Transverse colon (tissue), 4 donors: ENCODE measurements at regions not wholly inside any gene's neighbourhood (a gene's known extent, or its start where the extent isn't known, plus 50 kb on each side); places are given as distances from the start of the nearest gene placed in this dataset.
"Not testable (repeated sequence)": the region's sequence is repeated elsewhere in the genome, so short reads cannot be mapped to it uniquely, and the experiment has no call there.

Experiments used
- DNase-seq: peaks from one replicate; pipeline ENCODE4 v3.0.0-alpha.2; 2019
- H3K27ac ChIP-seq, 4 donors: fragments of 200-600 bp; sonication (generic); 2 replicates each; pipeline ENCODE4 v1.5.1; 2016 to 2018; ENCODE audit warnings: inconsistent platforms in 4 of 4
- H3K27me3 ChIP-seq: fragments of 200-600 bp; sonication (generic); 2 replicates; pipeline ENCODE4 v1.5.1; 2017; ENCODE audit warnings: inconsistent platforms
- H3K36me3 ChIP-seq, 4 donors: fragments of 200-600 bp; sonication (generic); 2 replicates each; pipeline ENCODE4 v1.5.1; 2017 to 2019; ENCODE audit warnings: inconsistent platforms in 4 of 4
- H3K4me1 ChIP-seq, 4 donors: fragments of 200-600 bp; sonication (generic); 2 replicates each; pipeline ENCODE4 v1.5.1; 2017 to 2020; ENCODE audit warnings: inconsistent platforms in 4 of 4
- H3K4me3 ChIP-seq, 4 donors: fragments of 200-600 bp; sonication (generic); 1 replicate in 1 of 4; 2 replicates in 3 of 4; pipeline versions ENCODE4 v1.5.1 to v1.6.1; 2017 to 2019; ENCODE audit warnings: inconsistent platforms in 4 of 4
- H3K9me3 ChIP-seq, 2 donors: fragments of 200-600 bp; sonication (generic); 2 replicates each; pipeline ENCODE4 v1.5.1; 2017 to 2019; ENCODE audit warnings: inconsistent platforms in 2 of 2
- EP300 ChIP-seq: sonication (generic); formaldehyde crosslinking; IDR thresholded peaks from one replicate; pipeline ENCODE4 v1.6.1; 2017; ENCODE audit warnings: antibody characterized with exemption, low read depth
- POLR2A ChIP-seq: fragments of 450-650 bp; IDR thresholded peaks from one replicate; pipeline ENCODE4 v1.6.1; 2016; ENCODE audit warnings: antibody characterized with exemption, mild to moderate bottlenecking, moderate library complexity
- POLR2AphosphoS5 ChIP-seq, 3 donors: sonication (generic); formaldehyde crosslinking; IDR thresholded peaks; one replicate each; pipeline ENCODE4 v1.6.1; 2016; ENCODE audit warnings: antibody characterized with exemption in 3 of 3
- WGBS, 2 donors: methylation state at CpG; one replicate each; pipeline ENCODE4 v1.1.5; 2018; ENCODE audit warnings: low coverage in 1 of 2; 5-methylcytosine and 5-hydroxymethylcytosine counted together
- in situ Hi-C, 4 donors: fragments of 200-750 bp; cut with MboI; loops; one replicate each; pipeline versions ENCODE4 v1.15.0 to v1.15.1; 2017; ENCODE audit warnings: low sequenced_read_pairs in 3 of 4, low pct_ligation_motif_present in 1 of 4, low pct_unique_long_range_greater_than_20kb in 1 of 4
- intact Hi-C: fragments of 100-400 bp; cut with DNase I; formaldehyde crosslinking; loops from one replicate; pipeline ENCODE4 v1.15.1; 2023; ENCODE audit warnings: low total_unique reads
- TF ChIP-seq, protein P1 (sequence below), 5 experiments: fragments of 200-600 bp in 3 of 5; fragments of 450-650 bp in 2 of 5; sonication (generic) in 3 of 5; IDR thresholded peaks; 1 replicate in 2 of 5; 2 replicates in 3 of 5; pipeline ENCODE4 v1.5.1; 2016 to 2017; ENCODE audit warnings: antibody characterized with exemption in 5 of 5, inconsistent platforms in 3 of 5, mild to moderate bottlenecking in 2 of 5, moderate library complexity in 1 of 5

DNA sequence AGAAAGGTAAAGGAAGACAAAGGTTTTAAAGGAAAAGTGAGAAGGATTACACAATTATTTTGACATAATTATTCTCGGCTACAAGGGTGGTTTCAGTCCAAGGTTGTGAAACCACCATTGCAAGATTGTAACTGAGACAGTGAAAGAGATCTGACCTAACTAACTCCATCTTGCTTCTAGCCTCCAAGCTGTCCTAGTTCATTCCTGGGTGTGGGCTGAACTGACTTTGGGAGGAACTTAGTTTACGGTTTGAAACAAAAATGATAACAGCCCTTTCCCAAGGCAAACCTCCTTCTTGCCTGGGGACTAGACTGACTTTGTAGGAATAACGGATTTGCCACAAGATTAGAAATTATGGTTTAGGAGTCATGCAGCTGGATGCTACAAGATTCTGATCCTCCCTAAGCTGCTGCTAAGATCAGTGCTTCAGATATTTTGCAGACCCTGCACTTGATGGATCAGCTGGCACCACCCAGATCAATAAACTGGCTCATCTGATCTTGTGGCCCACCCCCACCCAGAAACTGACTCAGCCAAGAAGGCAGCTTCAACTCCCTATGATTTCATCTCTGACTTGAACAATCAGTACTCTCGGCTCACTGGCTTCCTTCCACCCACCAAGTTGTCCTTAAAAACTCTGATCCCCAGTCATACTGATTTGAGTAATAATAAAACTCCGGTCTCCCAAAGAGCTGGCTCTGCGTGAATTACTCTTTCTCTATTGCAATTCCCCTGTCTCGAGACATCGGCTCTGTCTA is 57.7 kb upstream of the AADACL2 start:
- no peak overlapping the region for H3K27ac ChIP-seq
- H3K4me3 ChIP-seq = no peak overlapping the region
- TF ChIP-seq EP300 = no peak
- in situ Hi-C loops = no loop called here
- H3K27me3 ChIP-seq = no peaks in the 10 kb centered on the region
- H3K36me3 ChIP-seq = no peaks in the 10 kb centered on the region
- intact Hi-C loops = no loop called here
- DNase-seq = no peak
- no peaks in the 10 kb centered on the region for H3K4me1 ChIP-seq
- 86 to 89% methylated on average over 7 to 8 of the region's 8 CpGs for WGBS, 2 donors
- H3K9me3 ChIP-seq = no peaks in the 10 kb centered on the region

DNA sequence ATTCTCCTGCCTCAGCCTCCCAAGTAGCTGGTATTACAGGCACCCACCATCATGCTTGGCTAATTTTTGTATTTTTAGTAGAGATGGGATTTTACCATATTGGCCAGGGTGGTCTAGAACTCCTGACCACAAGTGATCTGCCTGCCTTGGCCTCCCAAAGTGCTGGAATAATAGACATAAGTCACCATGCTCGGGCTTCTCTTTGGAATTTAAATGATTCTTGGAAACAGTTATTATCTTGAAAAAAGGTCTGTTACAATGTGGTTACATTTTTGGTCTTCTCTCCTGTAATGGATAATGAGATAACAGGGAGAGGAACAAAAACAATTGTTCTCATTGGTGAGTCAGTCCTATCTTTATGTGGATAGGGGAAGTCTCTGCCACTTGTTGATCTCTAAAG is 59.8 kb upstream of the AADACL2 start:
- Histone ChIP-seq H3K4me3 (no peak overlapping the region), H3K4me1 (no peaks in the 10 kb centered on the region), H3K27ac (no peak overlapping the region), H3K9me3 (no peaks in the 10 kb centered on the region), H3K27me3 (no peaks in the 10 kb centered on the region), H3K36me3 (no peaks in the 10 kb centered on the region)
- in situ Hi-C loops (no loop called here), intact Hi-C loops (no loop called here)
- DNase-seq = no peak
- WGBS, 2 donors = 75 to 76% methylated on average over 1 of the region's 1 CpG
- TF ChIP-seq EP300 (no peak), POLR2AphosphoS5 (IDR thresholded peaks at IDR 0.05) (no peak), POLR2A (no peak)
- TF ChIP-seq, protein P1, sequence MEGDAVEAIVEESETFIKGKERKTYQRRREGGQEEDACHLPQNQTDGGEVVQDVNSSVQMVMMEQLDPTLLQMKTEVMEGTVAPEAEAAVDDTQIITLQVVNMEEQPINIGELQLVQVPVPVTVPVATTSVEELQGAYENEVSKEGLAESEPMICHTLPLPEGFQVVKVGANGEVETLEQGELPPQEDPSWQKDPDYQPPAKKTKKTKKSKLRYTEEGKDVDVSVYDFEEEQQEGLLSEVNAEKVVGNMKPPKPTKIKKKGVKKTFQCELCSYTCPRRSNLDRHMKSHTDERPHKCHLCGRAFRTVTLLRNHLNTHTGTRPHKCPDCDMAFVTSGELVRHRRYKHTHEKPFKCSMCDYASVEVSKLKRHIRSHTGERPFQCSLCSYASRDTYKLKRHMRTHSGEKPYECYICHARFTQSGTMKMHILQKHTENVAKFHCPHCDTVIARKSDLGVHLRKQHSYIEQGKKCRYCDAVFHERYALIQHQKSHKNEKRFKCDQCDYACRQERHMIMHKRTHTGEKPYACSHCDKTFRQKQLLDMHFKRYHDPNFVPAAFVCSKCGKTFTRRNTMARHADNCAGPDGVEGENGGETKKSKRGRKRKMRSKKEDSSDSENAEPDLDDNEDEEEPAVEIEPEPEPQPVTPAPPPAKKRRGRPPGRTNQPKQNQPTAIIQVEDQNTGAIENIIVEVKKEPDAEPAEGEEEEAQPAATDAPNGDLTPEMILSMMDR (IDR thresholded peaks at IDR 0.05) = no peak

DNA sequence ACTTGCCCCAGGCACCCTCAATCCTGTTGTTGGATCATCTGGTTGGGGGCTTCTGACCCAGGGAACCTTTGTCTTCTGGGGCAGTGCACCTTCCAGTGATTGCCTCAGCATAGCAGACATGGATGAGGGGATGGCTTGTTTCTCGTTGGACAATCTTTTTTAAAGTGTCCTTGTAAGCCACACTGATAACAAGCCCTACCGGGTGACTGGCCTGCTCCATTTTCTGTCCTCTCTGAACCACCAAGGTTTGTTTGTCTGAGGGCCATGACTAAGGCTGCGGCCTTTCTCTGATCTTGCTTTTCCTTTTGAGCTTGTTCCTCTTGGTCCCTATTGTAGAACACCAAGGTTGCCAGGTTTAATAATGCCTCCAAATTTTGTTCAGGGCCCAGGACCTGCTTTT is 66.0 kb upstream of the AADACL2 start:
- intact Hi-C loops, in situ Hi-C loops: not testable (repeated sequence)
- 61 to 79% methylated on average over 3 of the region's 3 CpGs for WGBS, 2 donors

DNA sequence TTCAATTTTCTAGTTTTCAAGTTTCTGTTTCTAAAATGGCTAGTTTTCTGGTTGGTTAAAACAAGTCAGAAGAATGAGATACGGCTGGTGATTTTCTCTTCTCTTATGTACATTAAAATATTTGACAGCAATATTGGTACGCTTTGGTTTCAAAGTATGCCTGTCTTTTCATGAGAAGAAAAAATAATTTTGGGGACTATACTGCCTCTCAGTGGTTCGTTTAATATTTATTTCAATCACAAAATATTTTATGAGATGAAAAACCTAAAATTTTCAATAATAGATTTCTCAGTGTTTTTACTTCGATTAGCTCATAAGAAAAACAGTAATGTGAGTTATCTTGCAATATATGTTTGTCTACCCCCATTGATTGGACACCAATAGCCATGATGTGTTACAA is 72.8 kb upstream of the AADACL2 start:
- no peaks in the 10 kb centered on the region for H3K27me3 ChIP-seq
- in situ Hi-C loops (no loop called here), intact Hi-C loops (no loop called here)
- no peaks in the 10 kb centered on the region for H3K9me3 ChIP-seq
- no peak for DNase-seq
- H3K27ac ChIP-seq = no peak overlapping the region
- 54 to 69% methylated on average over 4 of the region's 4 CpGs for WGBS, 2 donors
- H3K36me3 ChIP-seq = no peaks in the 10 kb centered on the region
- H3K4me1 ChIP-seq = no peaks in the 10 kb centered on the region
- no peak overlapping the region for H3K4me3 ChIP-seq
- no peak for TF ChIP-seq POLR2A
- TF ChIP-seq POLR2AphosphoS5 (IDR thresholded peaks at IDR 0.05) = no peak
- TF ChIP-seq, protein P1 (IDR thresholded peaks at IDR 0.05) = no peak
- no peak for TF ChIP-seq EP300

More for the DNA sequence above, 66.0 kb upstream of the AADACL2 start:
- H3K27me3 ChIP-seq, H3K36me3 ChIP-seq, H3K4me3 ChIP-seq, H3K4me1 ChIP-seq, H3K9me3 ChIP-seq, H3K27ac ChIP-seq, DNase-seq: not testable (repeated sequence)

DNA sequence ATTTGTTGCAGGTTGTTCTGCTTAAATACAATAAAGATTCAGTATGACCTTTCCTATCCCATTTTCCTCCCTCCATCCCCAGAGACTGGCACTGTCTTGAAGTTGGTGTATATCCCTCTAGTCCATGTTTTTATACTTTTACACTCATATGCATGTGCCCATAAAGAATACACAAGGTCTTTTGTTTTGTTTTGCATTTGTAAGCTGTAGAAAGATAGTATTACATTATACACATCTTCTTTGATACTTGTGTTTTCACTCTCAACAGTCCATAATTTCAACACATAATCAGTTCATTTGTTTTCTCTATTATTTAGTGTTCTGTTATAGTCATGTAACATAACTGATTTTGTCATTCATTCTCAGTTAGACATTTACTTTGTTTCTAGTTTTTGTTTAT is 88.7 kb upstream of the AADACL2 start:
- Histone ChIP-seq H3K27me3 (no peaks in the 10 kb centered on the region), H3K4me3 (no peak overlapping the region), H3K9me3 (no peaks in the 10 kb centered on the region), H3K27ac (no peak overlapping the region), H3K36me3 (no peaks in the 10 kb centered on the region), H3K4me1 (no peaks in the 10 kb centered on the region)
- TF ChIP-seq EP300 (no peak), POLR2A (no peak), POLR2AphosphoS5 (IDR thresholded peaks at IDR 0.05) (no peak)
- TF ChIP-seq, protein P1 (IDR thresholded peaks at IDR 0.05) = no peak
- intact Hi-C loops (no loop called here), in situ Hi-C loops (no loop called here)
- DNase-seq = no peak
